Right lobe of liver (tissue), 4 donors: ENCODE measurements at regions not wholly inside any gene's neighbourhood (a gene's known extent, or its start where the extent isn't known, plus 50 kb on each side); places are given as distances from the start of the nearest gene placed in this dataset.

ENCODE experiments used
- POLR2A ChIP-seq: fragments of 450-650 bp; IDR thresholded peaks from one replicate; pipeline ENCODE4 v1.6.1; 2017; ENCODE audit warnings: antibody characterized with exemption, mild to moderate bottlenecking
- TF ChIP-seq, protein P1 (sequence below), 4 donors: fragments of 200-600 bp in 3 of 4; fragments of 450-650 bp in 1 of 4; IDR thresholded peaks; one replicate each; pipeline versions ENCODE4 v1.5.1 to v1.8.0; 2016 to 2022; ENCODE audit warnings: antibody characterized with exemption in 4 of 4, mild to moderate bottlenecking in 2 of 4
- donor health status: DM: no; HTN: no; CAD: no.
- donor health status: DM: no; HTN: no; CAD: no.
- donor health status: DM: no; HTN: yes; CAD: no.

DNA sequence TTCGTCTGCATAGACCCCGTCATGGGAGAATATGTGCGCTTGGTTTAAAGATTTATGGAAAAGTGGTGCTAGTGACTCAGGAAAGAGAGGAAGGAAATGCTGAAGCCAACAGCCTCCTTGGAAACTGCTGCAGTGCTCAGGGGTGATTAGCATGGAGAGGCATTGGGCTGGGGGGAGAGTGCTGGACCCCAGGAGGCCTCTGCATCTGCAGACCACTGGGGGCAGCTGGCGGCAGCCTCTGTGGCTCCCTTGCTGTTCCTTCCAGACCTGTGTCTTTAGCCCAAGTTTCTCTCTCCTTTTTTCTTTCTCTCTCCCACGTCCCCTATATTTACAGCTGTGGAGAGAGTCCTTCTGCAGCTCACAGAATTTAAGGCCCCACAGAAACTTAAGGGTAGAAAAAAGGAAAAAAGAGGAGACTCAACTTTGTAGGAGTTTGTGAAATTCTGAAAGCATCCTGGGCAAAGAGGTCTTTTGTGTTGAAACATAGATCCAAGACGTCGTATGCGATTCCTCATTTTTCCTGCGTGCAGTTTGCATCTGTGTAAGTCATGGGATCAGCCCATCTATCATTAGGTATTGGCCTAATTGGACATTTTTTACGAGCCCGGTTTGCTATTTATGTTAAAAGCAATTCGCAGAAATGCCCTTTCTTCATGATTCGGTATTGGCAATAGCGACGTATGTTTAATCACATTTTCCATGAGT, 116.2 kb upstream of the ZNF536 start:
- TF ChIP-seq, protein P1, sequence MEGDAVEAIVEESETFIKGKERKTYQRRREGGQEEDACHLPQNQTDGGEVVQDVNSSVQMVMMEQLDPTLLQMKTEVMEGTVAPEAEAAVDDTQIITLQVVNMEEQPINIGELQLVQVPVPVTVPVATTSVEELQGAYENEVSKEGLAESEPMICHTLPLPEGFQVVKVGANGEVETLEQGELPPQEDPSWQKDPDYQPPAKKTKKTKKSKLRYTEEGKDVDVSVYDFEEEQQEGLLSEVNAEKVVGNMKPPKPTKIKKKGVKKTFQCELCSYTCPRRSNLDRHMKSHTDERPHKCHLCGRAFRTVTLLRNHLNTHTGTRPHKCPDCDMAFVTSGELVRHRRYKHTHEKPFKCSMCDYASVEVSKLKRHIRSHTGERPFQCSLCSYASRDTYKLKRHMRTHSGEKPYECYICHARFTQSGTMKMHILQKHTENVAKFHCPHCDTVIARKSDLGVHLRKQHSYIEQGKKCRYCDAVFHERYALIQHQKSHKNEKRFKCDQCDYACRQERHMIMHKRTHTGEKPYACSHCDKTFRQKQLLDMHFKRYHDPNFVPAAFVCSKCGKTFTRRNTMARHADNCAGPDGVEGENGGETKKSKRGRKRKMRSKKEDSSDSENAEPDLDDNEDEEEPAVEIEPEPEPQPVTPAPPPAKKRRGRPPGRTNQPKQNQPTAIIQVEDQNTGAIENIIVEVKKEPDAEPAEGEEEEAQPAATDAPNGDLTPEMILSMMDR (IDR thresholded peaks at IDR 0.05) = no peak
- TF ChIP-seq POLR2A = no peak
